VCaP (cell line): ENCODE measurements at regions not wholly inside any gene's neighbourhood (a gene's known extent, or its start where the extent isn't known, plus 50 kb on each side); places are given as distances from the start of the nearest gene placed in this dataset.
"Not testable (repeated sequence)": the region's sequence is repeated elsewhere in the genome, so short reads cannot be mapped to it uniquely, and the experiment has no call there.

Experiments used
- H3K27ac ChIP-seq: fragments of 450-650 bp; 2 replicates; pipeline ENCODE4 v1.5.1; 2017
- CTCF ChIP-seq: fragments of 450-650 bp; conservative IDR thresholded peaks from 2 replicates; pipeline ENCODE4 v1.5.1; 2017; ENCODE audit warnings: mild to moderate bottlenecking, moderate library complexity

- H3K27ac ChIP-seq: no peak overlapping the region
- no peak for TF ChIP-seq CTCF
Measured at GRCh38 chr3:177495566-177495965, 298.3 kb upstream of the TBL1XR1 start.

DNA sequence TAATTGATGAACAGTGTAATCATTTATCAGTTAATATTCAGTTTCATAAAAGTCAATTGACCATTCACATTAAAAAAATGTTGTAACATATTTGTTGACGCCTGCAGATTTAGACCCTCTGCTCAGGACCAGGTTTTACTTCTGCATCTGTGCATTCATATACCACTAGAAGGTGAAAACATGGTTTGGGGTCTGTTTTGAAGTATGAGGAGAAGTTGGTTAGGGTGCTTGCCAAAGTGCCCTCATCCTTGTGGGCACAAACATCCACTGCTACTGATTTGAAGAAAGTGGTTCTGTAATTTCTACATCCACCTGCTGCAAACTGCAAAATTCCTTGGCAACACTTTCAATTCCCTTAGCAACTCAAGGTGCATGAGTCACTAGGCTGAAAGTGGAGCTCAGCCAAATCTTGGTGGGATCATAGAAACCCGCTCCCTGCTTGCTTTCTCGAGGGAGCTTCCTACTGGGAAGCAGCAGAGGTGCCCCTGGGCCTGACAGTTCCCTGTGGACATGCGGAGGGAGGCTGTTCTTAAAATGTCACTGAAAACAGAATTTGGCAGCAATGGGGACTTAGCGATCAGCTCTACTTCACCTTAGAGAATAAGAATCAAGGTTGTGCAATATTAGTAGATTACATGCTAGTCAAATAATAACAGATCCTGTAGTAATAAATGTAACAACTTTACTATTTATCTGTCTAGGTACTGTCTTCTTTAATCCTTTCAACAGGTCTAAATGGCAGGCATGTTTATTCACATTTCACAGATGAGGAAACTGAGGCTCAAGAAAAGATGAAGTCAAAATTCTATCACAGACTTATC is 301.0 kb upstream of the TBL1XR1 start:
- H3K27ac ChIP-seq: no peak overlapping the region
- TF ChIP-seq CTCF: no peak

- not testable (repeated sequence) for H3K27ac ChIP-seq
Measured at GRCh38 chr3:177499039-177499438, 301.8 kb upstream of the TBL1XR1 start.

- H3K27ac ChIP-seq: no peak overlapping the region
- no peak for TF ChIP-seq CTCF
Measured at GRCh38 chr3:177499779-177500423, 302.6 kb upstream of the TBL1XR1 start.

DNA sequence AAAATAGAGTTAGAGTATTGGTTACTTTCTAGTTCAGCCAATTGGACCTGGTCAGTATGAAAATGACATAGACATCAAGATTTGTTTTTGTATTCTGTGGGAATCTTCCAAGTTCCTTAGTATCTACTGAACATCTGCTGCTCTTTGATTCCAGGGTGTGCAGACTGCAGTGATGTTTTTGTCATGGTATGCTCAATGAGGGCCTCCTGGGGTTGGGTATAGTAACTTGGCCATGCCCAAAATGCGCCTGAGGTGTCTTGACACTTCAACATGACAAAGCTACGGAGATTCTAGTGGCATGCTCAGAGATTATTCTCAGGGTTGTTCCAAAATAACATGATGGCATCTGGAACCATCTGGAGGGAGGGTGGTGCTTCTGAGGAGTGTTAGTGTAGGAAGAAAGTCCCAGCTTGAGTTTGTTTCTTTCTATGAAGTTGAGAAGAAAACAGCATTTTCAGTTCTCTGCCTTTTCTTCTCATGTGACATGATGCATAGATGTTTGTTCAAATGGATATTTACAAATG is 313.5 kb upstream of the TBL1XR1 start:
- TF ChIP-seq CTCF: no peak

DNA sequence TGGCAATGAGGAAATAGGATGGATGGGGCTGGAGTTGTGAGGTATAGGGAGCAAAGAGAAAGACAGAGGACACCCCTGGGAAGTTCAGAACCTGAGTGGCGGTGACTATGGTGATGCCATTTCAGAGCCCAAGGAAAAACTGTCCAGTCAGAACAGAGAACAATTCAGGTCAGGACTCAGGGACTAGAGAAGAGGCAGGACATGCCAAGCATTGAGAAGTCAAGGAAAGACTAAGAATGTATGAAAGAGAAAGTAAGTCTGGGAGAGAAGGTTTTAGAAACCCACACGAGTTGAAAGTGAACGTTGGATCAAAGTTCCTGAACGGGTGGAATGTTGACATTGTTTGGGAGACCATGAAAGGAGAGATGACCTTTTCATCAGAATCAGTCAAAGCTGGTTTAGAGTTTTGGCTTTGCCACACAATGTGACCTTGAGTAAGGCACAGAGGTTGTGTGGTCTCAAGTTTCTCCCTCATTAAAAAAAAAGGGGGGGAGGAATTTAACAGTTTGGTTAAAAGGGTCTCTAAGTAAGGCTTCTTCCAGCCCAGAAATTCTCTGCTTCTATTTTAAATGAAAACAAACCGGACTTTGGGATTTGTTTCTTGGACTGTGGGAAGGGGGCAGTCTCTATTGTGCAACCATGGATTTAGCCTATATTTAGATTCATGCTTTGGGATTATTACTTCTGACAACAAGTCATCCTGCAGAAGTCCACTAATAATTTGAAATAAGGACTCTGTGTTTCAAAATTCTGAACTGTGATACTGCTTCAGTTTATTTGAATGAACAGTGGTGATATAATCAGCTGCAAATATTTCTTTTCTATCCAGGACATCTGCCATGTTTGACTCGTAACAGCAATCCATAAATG is 315.9 kb upstream of the TBL1XR1 start:
- TF ChIP-seq CTCF: no peak

More for the DNA sequence above, 313.5 kb upstream of the TBL1XR1 start:
- H3K27ac ChIP-seq: no peak overlapping the region

GRCh38 chr3:177513815-177514610 is 316.7 kb upstream of the TBL1XR1 start:
- H3K27ac ChIP-seq: no peak overlapping the region
- TF ChIP-seq CTCF: no peak

More for the DNA sequence above, 315.9 kb upstream of the TBL1XR1 start:
- H3K27ac ChIP-seq: no peak overlapping the region
